GM06990 (cell line): ENCODE measurements at regions not wholly inside any gene's neighbourhood (a gene's known extent, or its start where the extent isn't known, plus 50 kb on each side); places are given as distances from the start of the nearest gene placed in this dataset.
"Not testable (repeated sequence)": the region's sequence is repeated elsewhere in the genome, so short reads cannot be mapped to it uniquely, and the experiment has no call there.

Source experiments
- DNase-seq: peaks from one replicate; pipeline ENCODE4 v3.0.0-alpha.2; 2011; ENCODE audit not compliant: insufficient read length; ENCODE audit errors: extremely low read depth
- H3K27me3 ChIP-seq: replicated peaks from 2 replicates; pipeline ENCODE4 v1.6.0; 2011; ENCODE audit warnings: low read length; ENCODE audit not compliant: control insufficient read depth, insufficient read depth
- H3K36me3 ChIP-seq: 2 replicates; pipeline ENCODE4 v1.5.1; 2011; ENCODE audit warnings: low read length; ENCODE audit not compliant: control insufficient read depth, insufficient read depth
- H3K4me3 ChIP-seq: replicated peaks from 2 replicates; pipeline ENCODE4 v1.5.1; 2011; ENCODE audit warnings: low read depth, mild to moderate bottlenecking, control low read depth, low read length
- CTCF ChIP-seq: IDR thresholded peaks from 2 replicates; pipeline ENCODE4 v1.5.1; 2011; ENCODE audit warnings: low read length, control low read depth, mild to moderate bottlenecking, inconsistent platforms; ENCODE audit not compliant: insufficient read depth, poor library complexity, severe bottlenecking

GRCh38 chr20:29750268-29750899, 1507.1 kb upstream of the DEFB115 start:
- no peak for TF ChIP-seq CTCF
- no peak for DNase-seq

GRCh38 chr20:29752644-29753425, 1504.6 kb upstream of the DEFB115 start:
- H3K36me3 ChIP-seq, H3K27me3 ChIP-seq, H3K4me3 ChIP-seq, DNase-seq: not testable (repeated sequence)

More at GRCh38 chr20:29750268-29750899, 1507.1 kb upstream of the DEFB115 start:
- H3K4me3 ChIP-seq = no peak overlapping the region
- no peaks in the 10 kb centered on the region for H3K36me3 ChIP-seq
- H3K27me3 ChIP-seq = no peaks in the 10 kb centered on the region

GRCh38 chr20:29753426-29753746, 1504.1 kb upstream of the DEFB115 start:
- not testable (repeated sequence) for H3K4me3 ChIP-seq, H3K27me3 ChIP-seq, H3K36me3 ChIP-seq, DNase-seq

- not testable (repeated sequence) for DNase-seq, H3K36me3 ChIP-seq, H3K27me3 ChIP-seq, H3K4me3 ChIP-seq
These were observed 1503.6 kb upstream of the DEFB115 start for GRCh38 chr20:29753879-29754278.

GRCh38 chr20:29755854-29756498, 1501.5 kb upstream of the DEFB115 start:
- not testable (repeated sequence) for DNase-seq, H3K36me3 ChIP-seq, H3K27me3 ChIP-seq, H3K4me3 ChIP-seq

- DNase-seq = no peak
- no peak for TF ChIP-seq CTCF
- no peaks in the 10 kb centered on the region for H3K27me3 ChIP-seq
- no peaks in the 10 kb centered on the region for H3K36me3 ChIP-seq
- no peak overlapping the region for H3K4me3 ChIP-seq
These were observed 1500.8 kb upstream of the DEFB115 start for GRCh38 chr20:29756664-29757063.

GRCh38 chr20:29761621-29762385, 1495.7 kb upstream of the DEFB115 start:
- H3K27me3 ChIP-seq, H3K4me3 ChIP-seq, H3K36me3 ChIP-seq, DNase-seq: not testable (repeated sequence)

- no peak overlapping the region for H3K4me3 ChIP-seq
- DNase-seq = no peak
- no peaks in the 10 kb centered on the region for H3K36me3 ChIP-seq
- TF ChIP-seq CTCF = no peak
- H3K27me3 ChIP-seq = no peaks in the 10 kb centered on the region
These were observed 1494.8 kb upstream of the DEFB115 start for GRCh38 chr20:29762620-29763019.
